T-helper 2 cell (primary cell): ENCODE measurements at regions not wholly inside any gene's neighbourhood (a gene's known extent, or its start where the extent isn't known, plus 50 kb on each side); places are given as distances from the start of the nearest gene placed in this dataset.
"Not testable (repeated sequence)": the region's sequence is repeated elsewhere in the genome, so short reads cannot be mapped to it uniquely, and the experiment has no call there.

Source experiments
- DNase-seq, 5 experiments: peaks; one replicate each; pipeline versions ENCODE4 v3.0.0 to v3.0.0-alpha.2; 2012 to 2022

DNA sequence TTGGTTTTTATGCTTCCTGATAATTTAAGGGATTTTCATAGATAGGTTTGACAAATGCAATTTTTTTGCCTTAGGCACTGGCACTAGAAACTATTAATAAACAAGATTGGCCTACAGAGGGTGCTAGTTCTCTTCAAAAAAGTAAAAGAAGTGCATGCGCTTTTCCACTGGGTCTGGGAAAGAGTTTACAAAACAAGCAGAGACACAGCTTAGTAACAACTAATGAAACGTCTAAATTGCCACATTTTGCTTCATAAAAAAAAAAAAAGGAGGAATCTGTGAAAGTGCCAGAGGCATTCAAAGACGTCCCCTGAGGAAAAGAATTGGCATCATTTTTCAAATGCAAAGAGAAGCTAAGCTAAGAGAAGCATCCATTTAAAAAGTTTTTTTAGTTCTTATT lies 58.3 kb upstream of the EEA1 start:
- DNase-seq = peak in 2 of 5 experiments; percentile 12 to 66

- DNase-seq = peak in 1 of 5 experiments; percentile 62
Measured at GRCh38 chr12:92987846-92988621, 58.9 kb upstream of the EEA1 start.

DNA sequence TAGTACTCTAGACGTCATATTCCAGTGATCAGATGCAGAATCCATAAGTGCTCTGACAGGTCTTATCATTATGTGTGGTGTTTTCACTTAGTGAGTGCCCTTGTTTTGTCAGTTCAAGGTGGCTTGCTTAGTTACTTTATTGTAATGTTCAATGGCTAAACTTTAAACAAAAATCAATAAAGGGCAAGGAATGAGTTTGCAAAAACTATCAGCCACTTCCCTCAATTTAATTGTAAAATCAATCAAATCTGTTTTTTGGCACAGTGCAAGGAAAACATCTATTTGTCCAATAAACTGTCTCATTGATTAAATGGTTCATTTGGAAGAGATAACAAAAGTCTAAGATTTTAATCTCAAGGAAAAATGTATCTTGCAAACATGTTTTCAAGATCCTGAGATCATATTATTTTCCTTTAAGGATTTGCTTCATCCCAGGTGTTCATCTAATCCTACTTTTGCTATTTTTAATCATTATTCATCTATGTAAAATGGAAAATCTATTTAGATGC lies 59.6 kb upstream of the EEA1 start:
- DNase-seq = no peak

DNA sequence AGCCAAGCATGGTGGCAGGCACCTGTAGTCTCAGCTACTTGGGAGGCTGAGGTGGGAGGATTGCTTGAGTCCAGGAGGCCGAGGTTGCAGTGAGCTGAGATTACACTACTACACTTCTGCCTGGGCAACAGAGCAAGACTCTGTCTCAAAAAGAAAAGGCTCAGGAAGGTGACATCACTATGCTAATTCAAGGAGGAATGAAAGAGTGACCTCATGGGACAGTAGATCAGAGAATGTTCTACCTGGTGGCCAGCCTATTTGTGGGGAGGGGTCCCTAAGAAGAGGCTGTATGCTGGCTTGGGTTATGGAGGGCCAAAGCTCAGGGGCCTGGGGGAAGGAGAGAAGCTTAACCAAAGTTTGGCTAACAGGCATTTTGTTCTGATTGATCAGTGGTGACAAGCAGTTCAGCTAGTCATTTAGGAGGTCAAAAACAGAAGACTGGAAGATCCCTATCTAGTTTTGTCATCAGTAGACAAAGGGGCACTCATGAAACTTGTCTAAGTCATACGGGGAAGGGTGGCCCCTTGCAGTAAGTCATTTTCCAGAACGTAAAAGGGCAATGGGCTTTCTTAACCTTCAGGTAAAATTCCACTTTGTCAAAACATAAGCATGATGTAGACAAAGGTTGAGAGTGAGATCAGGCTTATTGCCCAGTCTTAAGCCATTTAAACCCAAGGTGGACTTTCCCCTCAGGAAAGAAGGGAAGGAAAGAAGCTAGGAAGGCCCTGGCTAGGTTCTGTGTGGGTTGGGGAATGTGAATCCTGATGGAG lies 60.8 kb upstream of the EEA1 start:
- DNase-seq = peak in 1 of 5 experiments; percentile 19

DNA sequence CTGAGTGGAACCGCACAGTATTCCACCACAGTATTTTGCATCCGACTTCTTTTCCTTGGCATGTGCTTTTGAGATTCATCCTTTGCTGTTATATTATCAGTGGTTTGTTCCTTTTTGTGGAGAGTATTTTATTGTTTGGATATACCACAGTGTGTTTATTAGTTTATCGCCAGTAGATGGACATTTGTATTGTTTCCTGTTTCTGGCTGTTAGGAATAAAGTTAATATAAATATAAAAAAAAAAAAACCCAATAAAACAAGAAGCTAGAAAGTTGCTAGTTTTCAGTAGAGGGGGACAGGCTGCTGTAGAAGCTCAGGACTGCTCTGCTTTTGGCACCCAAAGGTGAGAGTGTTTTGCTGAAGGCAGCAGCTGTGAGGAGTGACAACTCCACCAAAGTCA lies 62.0 kb upstream of the EEA1 start:
- DNase-seq = no peak

GRCh38 chr12:92992041-92992440 lies 62.9 kb upstream of the EEA1 start:
- DNase-seq = no peak

- DNase-seq = no peak
Measured at GRCh38 chr12:92993259-92993658, 64.2 kb upstream of the EEA1 start.

GRCh38 chr12:92995258-92995903 lies 66.3 kb upstream of the EEA1 start:
- DNase-seq = no peak

GRCh38 chr12:93000026-93000425 lies 70.9 kb upstream of the EEA1 start:
- no peak for DNase-seq

GRCh38 chr12:93001407-93001806 lies 72.3 kb upstream of the EEA1 start:
- no peak for DNase-seq

- no peak for DNase-seq
Measured at GRCh38 chr12:93002293-93003054, 73.4 kb upstream of the EEA1 start.

- DNase-seq = no peak
Measured at GRCh38 chr12:93003531-93004239, 74.6 kb upstream of the EEA1 start.

DNA sequence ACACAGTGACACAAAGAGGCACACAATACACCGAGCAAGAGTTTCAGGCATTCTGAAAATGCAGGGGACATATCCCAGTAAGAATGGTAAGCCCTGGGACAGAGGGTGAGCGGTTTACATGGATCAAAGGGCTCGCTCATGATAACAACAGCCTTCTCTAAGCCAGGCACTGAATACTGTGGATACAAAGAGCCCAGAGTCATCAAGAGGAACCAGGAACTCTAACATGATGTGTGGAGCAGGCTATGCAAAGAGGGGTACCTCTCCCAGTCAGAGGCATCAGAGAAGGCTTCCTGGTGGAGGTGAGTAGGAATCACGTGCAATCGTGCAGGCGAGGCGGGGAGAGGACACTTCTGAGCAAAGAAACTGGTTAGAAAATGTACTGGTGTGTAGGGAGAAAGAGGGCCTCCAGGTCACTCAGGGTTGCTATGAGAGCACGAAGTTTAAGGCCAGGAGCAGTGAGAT lies 76.9 kb upstream of the EEA1 start:
- DNase-seq = no peak

DNA sequence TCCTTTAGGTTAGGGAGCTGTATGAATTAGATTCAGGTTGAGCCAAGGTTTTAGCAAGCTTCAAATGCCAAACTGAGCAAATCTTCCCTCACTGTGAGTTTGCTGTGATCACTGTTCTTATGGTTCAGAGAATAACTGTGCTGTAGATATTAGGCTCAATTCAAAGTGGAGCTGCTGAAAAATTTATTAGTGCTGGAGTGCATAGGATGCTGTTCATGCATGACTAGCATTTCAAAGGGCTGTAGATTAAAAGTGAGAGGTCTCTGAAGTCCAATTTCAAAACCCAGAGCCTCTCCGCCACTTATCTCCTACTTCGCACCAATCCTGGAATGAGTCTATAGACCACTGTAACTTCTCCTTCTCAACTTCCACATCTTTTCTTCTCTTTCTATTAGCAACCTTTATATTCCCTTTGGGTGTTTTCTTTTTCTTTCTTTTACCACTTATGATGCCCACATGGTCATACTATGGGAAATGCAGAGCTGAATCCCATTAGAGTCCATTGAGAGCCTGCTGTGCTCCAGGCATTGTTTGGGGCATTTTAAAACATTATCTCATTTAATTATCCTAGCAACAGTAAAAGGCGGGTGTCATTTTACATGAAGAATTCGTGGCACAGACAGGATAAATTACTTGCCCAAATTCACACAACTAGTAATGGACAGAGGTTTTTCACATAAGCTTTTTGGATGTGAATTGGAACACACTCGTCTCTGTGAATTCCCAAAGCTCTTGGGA lies 77.5 kb upstream of the EEA1 start:
- no peak for DNase-seq

- no peak for DNase-seq
Measured at GRCh38 chr12:93007544-93007943, 78.4 kb upstream of the EEA1 start.

- peak in 1 of 5 experiments; percentile 19 for DNase-seq
Measured at GRCh38 chr12:93008044-93008778, 79.1 kb upstream of the EEA1 start.

DNA sequence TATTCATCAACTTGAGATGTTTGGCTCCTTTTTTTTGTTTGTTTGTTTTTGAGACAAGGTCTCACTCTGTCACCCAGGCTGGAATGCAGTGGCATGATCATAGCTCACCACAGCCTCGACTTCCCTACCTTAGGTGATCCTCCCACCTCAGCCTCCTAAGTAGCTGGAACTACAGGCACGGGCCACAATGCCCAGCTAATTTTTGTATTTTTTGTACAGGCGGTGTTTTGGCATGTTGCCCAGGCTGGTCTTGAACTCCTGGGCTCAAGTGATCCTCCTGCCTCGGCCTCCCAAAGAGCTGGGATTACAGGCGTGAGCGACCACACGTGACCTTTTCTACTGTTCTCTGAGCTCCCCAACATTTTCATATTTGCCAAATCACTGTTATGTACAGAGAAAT lies 79.8 kb upstream of the EEA1 start:
- DNase-seq = not testable (repeated sequence)

- DNase-seq = no peak
Measured at GRCh38 chr12:93009533-93009932, 80.4 kb upstream of the EEA1 start.

DNA sequence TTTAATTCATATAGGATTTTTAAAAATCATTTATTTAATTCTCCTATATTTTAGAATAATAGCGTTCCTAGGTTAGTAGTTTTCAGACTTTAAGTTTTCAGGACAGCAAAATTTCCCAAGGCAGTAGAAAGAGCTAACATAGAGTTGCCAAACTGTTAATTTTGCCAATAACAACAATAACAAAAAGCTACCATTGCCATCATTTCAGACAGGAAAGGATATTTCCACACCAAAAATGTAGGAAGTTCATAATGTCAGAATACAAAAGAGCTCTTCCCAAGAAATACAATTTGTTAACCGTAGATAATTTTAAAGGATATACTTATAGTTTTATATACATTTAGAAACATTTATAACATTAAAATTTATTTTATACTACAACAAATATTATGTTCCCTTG lies 81.4 kb upstream of the EEA1 start:
- no peak for DNase-seq

DNA sequence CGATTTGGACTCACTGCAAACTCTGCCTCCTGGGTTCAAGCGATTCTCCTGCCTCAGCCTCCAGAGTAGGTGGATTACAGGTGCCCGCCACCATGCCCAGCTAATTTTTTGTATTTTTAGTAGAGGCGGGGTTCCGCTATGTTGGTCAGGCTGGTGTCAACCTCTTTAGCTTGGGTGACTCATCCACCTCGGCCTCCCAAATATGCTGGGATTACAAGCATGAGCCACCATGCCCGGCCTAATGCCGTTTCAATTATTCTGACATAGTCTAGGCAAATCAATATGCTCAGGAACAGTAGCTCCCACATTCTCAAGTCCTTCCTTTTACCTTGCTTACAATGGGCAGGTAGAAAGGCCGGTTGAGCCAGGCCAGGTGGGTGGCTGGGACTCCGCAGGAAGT lies 82.0 kb upstream of the EEA1 start:
- DNase-seq = no peak
